Upper lobe of right lung (tissue), 1 donor: ENCODE measurements at regions not wholly inside any gene's neighbourhood (a gene's known extent, or its start where the extent isn't known, plus 50 kb on each side); places are given as distances from the start of the nearest gene placed in this dataset.

Experiments used
- ATAC-seq: fragments of 200-7000 bp; cut with Tn5 transposase; one replicate; pipeline ENCODE4 v1.9.1; 2020; ENCODE audit warnings: mild to moderate bottlenecking, moderate library complexity
- DNase-seq: peaks from one replicate; pipeline ENCODE4 v3.0.0-alpha.2; 2020
- H3K27ac ChIP-seq: fragments of 200-600 bp; one replicate; pipeline ENCODE4 v1.8.0; 2022
- H3K27me3 ChIP-seq: fragments of 200-600 bp; one replicate; pipeline ENCODE4 v1.8.0; 2022; ENCODE audit warnings: mild to moderate bottlenecking
- H3K36me3 ChIP-seq: fragments of 200-600 bp; one replicate; pipeline ENCODE4 v1.8.0; 2022
- H3K4me1 ChIP-seq: fragments of 200-600 bp; one replicate; pipeline ENCODE4 v1.8.0; 2022
- H3K4me3 ChIP-seq: fragments of 200-600 bp; one replicate; pipeline ENCODE4 v1.8.0; 2022; ENCODE audit warnings: mild to moderate bottlenecking
- H3K9me3 ChIP-seq: fragments of 200-600 bp; one replicate; pipeline ENCODE4 v1.8.0; 2022
- CTCF ChIP-seq: fragments of 200-600 bp; IDR thresholded peaks from one replicate; pipeline ENCODE4 v1.8.0; 2022; ENCODE audit warnings: antibody characterized with exemption
- intact Hi-C: fragments of 100-400 bp; cut with DNase I; formaldehyde crosslinking; loops from one replicate; pipeline ENCODE4 v1.11.0; 2022
- donor health status: DM: no; HTN: yes; CAD: no; lungs with severe emphysema.

- ATAC-seq (no peak), DNase-seq (no peak)
- no peaks in the 10 kb centered on the region for H3K9me3 ChIP-seq
- no peaks in the 10 kb centered on the region for H3K36me3 ChIP-seq
- intact Hi-C loops, result no loop called here
- H3K4me3 ChIP-seq, result no peak overlapping the region
- no peaks in the 10 kb centered on the region for H3K4me1 ChIP-seq
- no peaks in the 10 kb centered on the region for H3K27me3 ChIP-seq
- no peak overlapping the region for H3K27ac ChIP-seq
- no peak for TF ChIP-seq CTCF
Observed at GRCh38 chr22:48313175-48313830, 1514.4 kb downstream of the BRD1 start.

- DNase-seq (no peak), ATAC-seq (no peak)
- no peak overlapping the region for H3K27ac ChIP-seq
- H3K9me3 ChIP-seq, result no peaks in the 10 kb centered on the region
- no peak for TF ChIP-seq CTCF
- H3K4me1 ChIP-seq, result no peaks in the 10 kb centered on the region
- no peak overlapping the region for H3K4me3 ChIP-seq
- no peaks in the 10 kb centered on the region for H3K27me3 ChIP-seq
- H3K36me3 ChIP-seq, result no peaks in the 10 kb centered on the region
- intact Hi-C loops, result no loop called here
Observed at GRCh38 chr22:48310740-48311139, 1516.9 kb downstream of the BRD1 start.

- intact Hi-C loops, result no loop called here
- Histone ChIP-seq H3K27me3 (no peaks in the 10 kb centered on the region), H3K36me3 (no peaks in the 10 kb centered on the region), H3K9me3 (no peaks in the 10 kb centered on the region), H3K4me3 (no peak overlapping the region), H3K4me1 (no peaks in the 10 kb centered on the region), H3K27ac (no peak overlapping the region)
- no peak for TF ChIP-seq CTCF
- DNase-seq, result no peak
- ATAC-seq, result no peak
Observed at GRCh38 chr22:48310289-48310688, 1517.4 kb downstream of the BRD1 start.

GRCh38 chr22:48309836-48310235 is 1517.8 kb downstream of the BRD1 start:
- H3K36me3 ChIP-seq, result no peaks in the 10 kb centered on the region
- no peak overlapping the region for H3K27ac ChIP-seq
- ATAC-seq (no peak), DNase-seq (no peak)
- H3K4me1 ChIP-seq, result no peaks in the 10 kb centered on the region
- H3K4me3 ChIP-seq, result no peak overlapping the region
- TF ChIP-seq CTCF, result no peak
- no peaks in the 10 kb centered on the region for H3K9me3 ChIP-seq
- intact Hi-C loops, result no loop called here
- no peaks in the 10 kb centered on the region for H3K27me3 ChIP-seq

GRCh38 chr22:48309115-48309705 is 1518.5 kb downstream of the BRD1 start:
- ATAC-seq (no peak), DNase-seq (no peak)
- TF ChIP-seq CTCF, result no peak
- Histone ChIP-seq H3K4me1 (no peaks in the 10 kb centered on the region), H3K36me3 (no peaks in the 10 kb centered on the region), H3K27me3 (no peaks in the 10 kb centered on the region), H3K9me3 (no peaks in the 10 kb centered on the region), H3K27ac (no peak overlapping the region), H3K4me3 (no peak overlapping the region)
- intact Hi-C loops, result no loop called here
